Naive B cell (primary cell): ENCODE measurements at regions not wholly inside any gene's neighbourhood (a gene's known extent, or its start where the extent isn't known, plus 50 kb on each side); places are given as distances from the start of the nearest gene placed in this dataset.

Experiments used
- ATAC-seq, 2 donors: fragments of 150-1000 bp; cut with Tn5 transposase; 2 replicates each; pipeline ENCODE4 v1.10.0; 2021; ENCODE audit warnings: low read depth in 2 of 2, mild to moderate bottlenecking in 2 of 2, moderate library complexity in 2 of 2
- DNase-seq: peaks from one replicate; pipeline ENCODE4 v3.0.0; 2022
- H3K27ac Mint-ChIP-seq, 6 donors: one replicate each; pipeline ENCODE4 v1.8.0; 2020 to 2022; ENCODE audit warnings: mild to moderate bottlenecking in 6 of 6, mixed read lengths in 6 of 6, moderate library complexity in 5 of 6, inconsistent platforms in 2 of 6
- H3K27me3 Mint-ChIP-seq, 3 donors: one replicate each; pipeline ENCODE4 v1.8.0; 2021 to 2022; ENCODE audit warnings: mixed read lengths in 3 of 3, mild to moderate bottlenecking in 1 of 3
- H3K36me3 Mint-ChIP-seq, 2 donors: one replicate each; pipeline ENCODE4 v1.8.0; 2020 to 2022; ENCODE audit warnings: mixed read lengths in 2 of 2, inconsistent platforms in 1 of 2, mild to moderate bottlenecking in 1 of 2
- H3K4me1 Mint-ChIP-seq, 3 donors: one replicate each; pipeline ENCODE4 v1.8.0; 2020 to 2022; ENCODE audit warnings: mixed read lengths in 3 of 3, inconsistent platforms in 1 of 3, mild to moderate bottlenecking in 1 of 3, moderate library complexity in 1 of 3
- H3K4me3 Mint-ChIP-seq, 8 donors: one replicate each; pipeline ENCODE4 v1.8.0; 2020 to 2022; ENCODE audit warnings: mild to moderate bottlenecking in 8 of 8, mixed read lengths in 8 of 8, moderate library complexity in 8 of 8, inconsistent platforms in 2 of 8
- H3K9me3 Mint-ChIP-seq, 7 donors: one replicate each; pipeline ENCODE4 v1.8.0; 2020 to 2022; ENCODE audit warnings: mixed read lengths in 7 of 7, mild to moderate bottlenecking in 5 of 7, inconsistent platforms in 2 of 7, moderate library complexity in 1 of 7

GRCh38 chr14:65304239-65304638, 108.3 kb upstream of the FUT8 start:
- Mint-ChIP-seq H3K36me3 (no peaks in the 10 kb centered on the region), H3K27ac (peak overlapping the region in 4 of 6 donors; percentile 55 to 88 (median 66)), H3K4me3 (peak overlapping the region in 4 of 8 donors; percentile 51 to 77 (median 59)), H3K27me3 (no peaks in the 10 kb centered on the region), H3K9me3 (no peaks in the 10 kb centered on the region), H3K4me1 (peaks cover 29 to 32% (median 31%) of the 10 kb centered on the region in 3 donors)
- no peak for DNase-seq
- ATAC-seq, result peak in 1 of 2 donors; percentile 15

- peak overlapping the region in 1 of 8 donors; percentile 51 for H3K4me3 Mint-ChIP-seq
Measured at GRCh38 chr14:65304963-65305362, 107.6 kb upstream of the FUT8 start.

GRCh38 chr14:65308536-65308935, 104.0 kb upstream of the FUT8 start:
- Mint-ChIP-seq H3K36me3 (no peaks in the 10 kb centered on the region), H3K27me3 (no peaks in the 10 kb centered on the region), H3K4me3 (no peak overlapping the region), H3K27ac (no peak overlapping the region), H3K9me3 (no peaks in the 10 kb centered on the region), H3K4me1 (peaks cover 22 to 36% (median 34%) of the 10 kb centered on the region in 3 donors)
- no peak for ATAC-seq
- DNase-seq, result no peak

More at GRCh38 chr14:65304963-65305362, 107.6 kb upstream of the FUT8 start:
- Mint-ChIP-seq H3K27me3 (no peaks in the 10 kb centered on the region), H3K27ac (peak overlapping the region; percentile 43 to 88 (median 72)), H3K4me1 (peaks cover 25 to 32% (median 29%) of the 10 kb centered on the region in 3 donors), H3K9me3 (no peaks in the 10 kb centered on the region), H3K36me3 (no peaks in the 10 kb centered on the region)
- ATAC-seq (no peak), DNase-seq (no peak)

- peak overlapping the region in 1 of 6 donors; percentile 42 for H3K27ac Mint-ChIP-seq
- H3K4me3 Mint-ChIP-seq, result no peak overlapping the region
- no peaks in the 10 kb centered on the region for H3K27me3 Mint-ChIP-seq
- H3K9me3 Mint-ChIP-seq, result no peaks in the 10 kb centered on the region
- H3K4me1 Mint-ChIP-seq, result peaks cover 19 to 26% (median 24%) of the 10 kb centered on the region in 3 donors
- no peak for DNase-seq
- no peaks in the 10 kb centered on the region for H3K36me3 Mint-ChIP-seq
- ATAC-seq, result no peak
Measured at GRCh38 chr14:65310568-65310967, 102.0 kb upstream of the FUT8 start.

- DNase-seq (no peak), ATAC-seq (no peak)
- H3K36me3 Mint-ChIP-seq, result peaks cover 0 to 11% of the 10 kb centered on the region in 2 donors
- no peaks in the 10 kb centered on the region for H3K27me3 Mint-ChIP-seq
- H3K4me1 Mint-ChIP-seq, result peaks cover 32 to 41% (median 39%) of the 10 kb centered on the region in 3 donors
- H3K4me3 Mint-ChIP-seq, result peak overlapping the region in 1 of 8 donors; percentile 17
- H3K27ac Mint-ChIP-seq, result peak overlapping the region in 4 of 6 donors; percentile 4 to 28 (median 4)
- peaks cover 0 to 5% (median 0%) of the 10 kb centered on the region in 7 donors for H3K9me3 Mint-ChIP-seq
Measured at GRCh38 chr14:65312859-65313258, 99.7 kb upstream of the FUT8 start.

- Mint-ChIP-seq H3K4me3 (peak overlapping the region; percentile 74 to 90 (median 82)), H3K36me3 (peaks cover 0 to 11% of the 10 kb centered on the region in 2 donors), H3K4me1 (peaks cover 57 to 91% (median 74%) of the 10 kb centered on the region in 3 donors), H3K27me3 (no peaks in the 10 kb centered on the region), H3K27ac (peak overlapping the region; percentile 27 to 92 (median 82)), H3K9me3 (peaks cover 0 to 5% (median 0%) of the 10 kb centered on the region in 7 donors)
- DNase-seq (peak; percentile 71), ATAC-seq (peak; percentile 99)
Measured at GRCh38 chr14:65318636-65319506, 93.7 kb upstream of the FUT8 start.

- H3K27me3 Mint-ChIP-seq, result no peaks in the 10 kb centered on the region
- peaks cover 55 to 79% (median 70%) of the 10 kb centered on the region in 3 donors for H3K4me1 Mint-ChIP-seq
- DNase-seq (no peak), ATAC-seq (no peak)
- peaks cover 0 to 5% (median 0%) of the 10 kb centered on the region in 7 donors for H3K9me3 Mint-ChIP-seq
- H3K4me3 Mint-ChIP-seq, result peak overlapping the region in 6 of 8 donors; percentile 22 to 80 (median 60)
- peak overlapping the region in 3 of 6 donors; percentile 77 to 91 (median 81) for H3K27ac Mint-ChIP-seq
- peaks cover 0 to 11% of the 10 kb centered on the region in 2 donors for H3K36me3 Mint-ChIP-seq
Measured at GRCh38 chr14:65320661-65321308, 91.7 kb upstream of the FUT8 start.

- H3K4me3 Mint-ChIP-seq, result peak overlapping the region in 5 of 8 donors; percentile 7 to 53 (median 27)
- H3K27me3 Mint-ChIP-seq, result no peaks in the 10 kb centered on the region
- ATAC-seq (no peak), DNase-seq (no peak)
- peaks cover 0 to 5% (median 0%) of the 10 kb centered on the region in 7 donors for H3K9me3 Mint-ChIP-seq
- H3K36me3 Mint-ChIP-seq, result peaks cover 0 to 9% of the 10 kb centered on the region in 2 donors
- H3K27ac Mint-ChIP-seq, result peak overlapping the region; percentile 10 to 91 (median 66)
- peaks cover 59 to 72% (median 65%) of the 10 kb centered on the region in 3 donors for H3K4me1 Mint-ChIP-seq
Measured at GRCh38 chr14:65321370-65321875, 91.1 kb upstream of the FUT8 start.

- no peaks in the 10 kb centered on the region for H3K27me3 Mint-ChIP-seq
- no peak overlapping the region for H3K4me3 Mint-ChIP-seq
- no peak for ATAC-seq
- peaks cover 29 to 44% (median 35%) of the 10 kb centered on the region in 3 donors for H3K4me1 Mint-ChIP-seq
- H3K9me3 Mint-ChIP-seq, result no peaks in the 10 kb centered on the region
- peak overlapping the region in 1 of 6 donors; percentile 80 for H3K27ac Mint-ChIP-seq
- no peaks in the 10 kb centered on the region for H3K36me3 Mint-ChIP-seq
- DNase-seq, result no peak
Measured at GRCh38 chr14:65329481-65329880, 83.0 kb upstream of the FUT8 start.

- ATAC-seq (peak in 1 of 2 donors; percentile 22), DNase-seq (no peak)
- H3K9me3 Mint-ChIP-seq, result no peaks in the 10 kb centered on the region
- peak overlapping the region in 4 of 6 donors; percentile 9 to 80 (median 46) for H3K27ac Mint-ChIP-seq
- peak overlapping the region in 5 of 8 donors; percentile 17 to 80 (median 26) for H3K4me3 Mint-ChIP-seq
- H3K36me3 Mint-ChIP-seq, result no peaks in the 10 kb centered on the region
- no peaks in the 10 kb centered on the region for H3K27me3 Mint-ChIP-seq
- H3K4me1 Mint-ChIP-seq, result peaks cover 32 to 48% (median 40%) of the 10 kb centered on the region in 3 donors
Measured at GRCh38 chr14:65329911-65330310, 82.6 kb upstream of the FUT8 start.

- DNase-seq, result no peak
- Mint-ChIP-seq H3K27me3 (no peaks in the 10 kb centered on the region), H3K27ac (peak overlapping the region in 3 of 6 donors; percentile 9 to 80 (median 40)), H3K4me1 (peaks cover 37 to 52% (median 44%) of the 10 kb centered on the region in 3 donors), H3K9me3 (no peaks in the 10 kb centered on the region), H3K4me3 (peak overlapping the region in 2 of 8 donors; percentile 22 to 35), H3K36me3 (no peaks in the 10 kb centered on the region)
- ATAC-seq, result no peak
Measured at GRCh38 chr14:65330416-65330815, 82.1 kb upstream of the FUT8 start.

GRCh38 chr14:65331652-65332051, 80.9 kb upstream of the FUT8 start:
- H3K4me3 Mint-ChIP-seq, result peak overlapping the region in 2 of 8 donors; percentile 6 to 64
- ATAC-seq, result no peak

More at GRCh38 chr14:65331652-65332051, 80.9 kb upstream of the FUT8 start:
- no peaks in the 10 kb centered on the region for H3K27me3 Mint-ChIP-seq
- no peak for DNase-seq
- no peaks in the 10 kb centered on the region for H3K36me3 Mint-ChIP-seq
- H3K27ac Mint-ChIP-seq, result peak overlapping the region in 1 of 6 donors; percentile 3
- H3K4me1 Mint-ChIP-seq, result peaks cover 41 to 62% (median 53%) of the 10 kb centered on the region in 3 donors
- no peaks in the 10 kb centered on the region for H3K9me3 Mint-ChIP-seq
